ENCODE measurements at regions not wholly inside any gene's neighbourhood (a gene's known extent, or its start where the extent isn't known, plus 50 kb on each side); places are given as distances from the start of the nearest gene placed in this dataset.

- ATAC-seq (ENCODE audit: low read depth), result no peak
- Mint-ChIP-seq H3K27me3 (no peaks in the 10 kb centered on the region), H3K36me3 (ENCODE audit: low read depth) (no peaks in the 10 kb centered on the region), H3K27ac (no peak overlapping the region), H3K9me3 (peaks cover 2% of the 10 kb centered on the region), H3K4me3 (no peak overlapping the region), H3K4me1 (no peaks in the 10 kb centered on the region)
- TF ChIP-seq CTCF (IDR thresholded peaks at IDR 0.05), result no peak
- no peak for DNase-seq
- ChIA-PET POLR2A (no interaction called here), CTCF (no interaction called here)
- intact Hi-C loops (cut with micrococcal nuclease), result no loop called here
These were observed 259.6 kb downstream of the FLRT2 start for GRCh38 chr14:85789506-85789905.

GRCh38 chr14:85788470-85789233, 258.7 kb downstream of the FLRT2 start:
- no peaks in the 10 kb centered on the region for H3K36me3 Mint-ChIP-seq (ENCODE audit: low read depth)
- intact Hi-C loops (cut with micrococcal nuclease), result no loop called here
- no peak for TF ChIP-seq CTCF (IDR thresholded peaks at IDR 0.05)
- H3K9me3 Mint-ChIP-seq, result peaks cover 2% of the 10 kb centered on the region
- H3K27ac Mint-ChIP-seq, result no peak overlapping the region
- no peaks in the 10 kb centered on the region for H3K27me3 Mint-ChIP-seq
- ATAC-seq (ENCODE audit: low read depth), result no peak
- no peak overlapping the region for H3K4me3 Mint-ChIP-seq
- ChIA-PET CTCF (no interaction called here), POLR2A (no interaction called here)
- no peaks in the 10 kb centered on the region for H3K4me1 Mint-ChIP-seq
- DNase-seq, result no peak

GRCh38 chr14:85766295-85766694, 236.4 kb downstream of the FLRT2 start:
- Mint-ChIP-seq H3K36me3 (ENCODE audit: low read depth) (no peaks in the 10 kb centered on the region), H3K4me1 (no peaks in the 10 kb centered on the region), H3K27me3 (no peaks in the 10 kb centered on the region), H3K27ac (no peak overlapping the region), H3K4me3 (no peak overlapping the region), H3K9me3 (no peaks in the 10 kb centered on the region)
- no peak for DNase-seq
- no peak for ATAC-seq (ENCODE audit: low read depth)
- no peak for TF ChIP-seq CTCF (IDR thresholded peaks at IDR 0.05)
- ChIA-PET CTCF (no interaction called here), POLR2A (no interaction called here)
- intact Hi-C loops (cut with micrococcal nuclease), result no loop called here

- H3K4me3 Mint-ChIP-seq, result no peak overlapping the region
- ChIA-PET POLR2A (no interaction called here), CTCF (no interaction called here)
- no peak for TF ChIP-seq CTCF (IDR thresholded peaks at IDR 0.05)
- H3K9me3 Mint-ChIP-seq, result no peaks in the 10 kb centered on the region
- no peak overlapping the region for H3K27ac Mint-ChIP-seq
- intact Hi-C loops (cut with micrococcal nuclease), result no loop called here
- no peaks in the 10 kb centered on the region for H3K36me3 Mint-ChIP-seq (ENCODE audit: low read depth)
- ATAC-seq (ENCODE audit: low read depth), result no peak
- DNase-seq, result no peak
- H3K4me1 Mint-ChIP-seq, result no peaks in the 10 kb centered on the region
- H3K27me3 Mint-ChIP-seq, result no peaks in the 10 kb centered on the region
These were observed 234.9 kb downstream of the FLRT2 start for GRCh38 chr14:85764822-85765221.

GRCh38 chr14:85762526-85762925, 232.6 kb downstream of the FLRT2 start:
- H3K4me3 Mint-ChIP-seq, result no peak overlapping the region
- ChIA-PET CTCF (no interaction called here), POLR2A (no interaction called here)
- no peak overlapping the region for H3K27ac Mint-ChIP-seq
- no peaks in the 10 kb centered on the region for H3K27me3 Mint-ChIP-seq
- DNase-seq (no peak), ATAC-seq (ENCODE audit: low read depth) (no peak)
- intact Hi-C loops (cut with micrococcal nuclease), result no loop called here
- no peak for TF ChIP-seq CTCF (IDR thresholded peaks at IDR 0.05)
- H3K36me3 Mint-ChIP-seq (ENCODE audit: low read depth), result no peaks in the 10 kb centered on the region
- H3K9me3 Mint-ChIP-seq, result peaks cover 3% of the 10 kb centered on the region
- no peaks in the 10 kb centered on the region for H3K4me1 Mint-ChIP-seq
